K562 (cell line): ENCODE measurements at regions not wholly inside any gene's neighbourhood (a gene's known extent, or its start where the extent isn't known, plus 50 kb on each side); places are given as distances from the start of the nearest gene placed in this dataset.

ENCODE experiments used
- ATAC-seq: fragments of 200-7000 bp; cut with Tn5 transposase; 3 replicates; pipeline ENCODE4 v1.9.1; 2020; ENCODE audit warnings: moderate library complexity
- BruUV-seq: library from RNA; stranded (reverse); fragments of 400-500 nt; replicated peaks from 2 replicates; lab custom pipeline; 2021; lab: Mats Ljungman, UMichigan
- CTCF ChIA-PET: fragments of 300-600 bp; formaldehyde crosslinking; extraction: SDS; loops from one replicate; lab custom pipeline; 2021; ENCODE audit warnings: low intra/inter-chr PET ratio; lab: Yijun Ruan, JAX
- POLR2A ChIA-PET: fragments of 300-600, 350-650 bp; sonication (Branson Sonifier 250); formaldehyde crosslinking; extraction: SDS; loops from one replicate; lab custom pipeline; 2021; ENCODE audit warnings: antibody characterized with exemption, inconsistent platforms; lab: Yijun Ruan, JAX
- DNase-seq, 4 experiments: peaks; one replicate each; pipeline versions ENCODE4 v3.0.0 to v3.0.0-alpha.2; 2011 to 2018; ENCODE audit warnings: low spot score in 3 of 4, mixed read lengths in 3 of 4; ENCODE audit errors: extremely low read depth in 1 of 4
- FAIRE-seq: peaks from 2 replicates; lab custom pipeline; 2011; peaks lifted over from hg19 to GRCh38; lab: Jason Lieb, UNC
- H2AFZ ChIP-seq: 2 replicates; pipeline ENCODE4 v1.6.0; 2011; ENCODE audit warnings: low read depth, low read length, control low read depth, inconsistent platforms
- H3K27ac ChIP-seq: fragments of 200-600 bp; 3 replicates; pipeline ENCODE4 v1.8.0; 2011; ENCODE audit warnings: low read depth, mild to moderate bottlenecking, control low read depth, inconsistent platforms, low read length, moderate library complexity, mixed read lengths; ENCODE audit errors: extremely low read depth
- H3K27me3 ChIP-seq, 2 experiments: fragments of 300-600 bp in 1 of 2; 2 replicates in 1 of 2; 3 replicates in 1 of 2; pipeline versions ENCODE4 v1.6.0 to v1.8.0; 2011; ENCODE audit warnings: inconsistent platforms in 2 of 2, low read length in 2 of 2, mild to moderate bottlenecking in 1 of 2, mixed read lengths in 1 of 2, moderate library complexity in 1 of 2; ENCODE audit not compliant: control insufficient read depth in 2 of 2, insufficient read depth in 2 of 2
- H3K36me3 ChIP-seq: fragments of 300-600 bp; 3 replicates; pipeline ENCODE4 v1.8.0; 2011; ENCODE audit warnings: mild to moderate bottlenecking, low read length, inconsistent platforms; ENCODE audit not compliant: control insufficient read depth, insufficient read depth
- H3K4me1 ChIP-seq, 2 experiments: fragments of 200-600 bp in 1 of 2; replicated peaks in 1 of 2; 2 replicates in 1 of 2; 3 replicates in 1 of 2; pipeline versions ENCODE4 v1.5.1 to v1.8.0; 2011; ENCODE audit warnings: inconsistent platforms in 2 of 2, low read length in 2 of 2, mild to moderate bottlenecking in 1 of 2, mixed read lengths in 1 of 2, moderate library complexity in 1 of 2; ENCODE audit not compliant: control insufficient read depth in 2 of 2, insufficient read depth in 2 of 2
- H3K4me2 ChIP-seq: 2 replicates; pipeline ENCODE4 v1.6.1; 2011; ENCODE audit warnings: low read length, control low read depth, inconsistent platforms, mixed read lengths; ENCODE audit not compliant: insufficient read depth
- H3K4me3 ChIP-seq: fragments of 200-600 bp; sonication (generic), shearing (Covaris generic); 2 replicates; pipeline ENCODE4 v1.5.1; 2016; ENCODE audit warnings: control low read depth, inconsistent platforms
- H3K79me2 ChIP-seq: fragments of 200-600 bp; 3 replicates; pipeline ENCODE4 v1.8.0; 2011; ENCODE audit warnings: low read length, inconsistent platforms; ENCODE audit not compliant: control insufficient read depth, insufficient read depth
- H3K9ac ChIP-seq, 2 experiments: 2 replicates each; pipeline versions ENCODE4 v1.6.0 to v1.6.1; 2011; ENCODE audit warnings: low read depth in 2 of 2, low read length in 2 of 2, control low read depth in 1 of 2, inconsistent platforms in 1 of 2, mild to moderate bottlenecking in 1 of 2, mixed read lengths in 1 of 2; ENCODE audit not compliant: insufficient read depth in 1 of 2
- H3K9me1 ChIP-seq: one replicate; pipeline ENCODE4 v1.6.0; 2011; ENCODE audit warnings: inconsistent platforms, mild to moderate bottlenecking, low read length, moderate library complexity; ENCODE audit not compliant: control insufficient read depth, insufficient read depth
- H3K9me3 ChIP-seq: replicated peaks from 2 replicates; pipeline ENCODE4 v1.5.1; 2011; ENCODE audit warnings: low read depth, low read length, inconsistent platforms; ENCODE audit not compliant: control insufficient read depth, insufficient read depth
- H4K20me1 ChIP-seq: replicated peaks from 2 replicates; pipeline ENCODE4 v1.6.1; 2011; ENCODE audit warnings: low read length, inconsistent platforms, mixed read lengths; ENCODE audit not compliant: control insufficient read depth, insufficient read depth
- C11orf30 ChIP-seq: fragments of 450-650 bp; IDR thresholded peaks from 2 replicates; pipeline ENCODE4 v1.6.1; 2016; ENCODE audit warnings: low read depth, mild to moderate bottlenecking
- LCOR ChIP-seq: sonication (generic); formaldehyde crosslinking; IDR thresholded peaks from 2 replicates; pipeline ENCODE4 v1.8.0; 2022; ENCODE audit warnings: mild to moderate bottlenecking, missing genetic modification reagents
- MAFG ChIP-seq: fragments of 450-650 bp; conservative IDR thresholded peaks from 2 replicates; pipeline ENCODE4 v1.6.1; 2016; ENCODE audit warnings: missing genetic modification characterization, missing compliant biosample characterization
- MAFK ChIP-seq: IDR thresholded peaks from 2 replicates; pipeline ENCODE4 v1.6.1; 2011; ENCODE audit warnings: low read length, improper control_type of control experiment
- MYNN ChIP-seq, 2 experiments: sonication (generic); formaldehyde crosslinking in 1 of 2; IDR thresholded peaks; 2 replicates each; pipeline versions ENCODE4 v1.5.0 to v1.6.1; 2016 to 2020; ENCODE audit warnings: antibody characterized with exemption in 1 of 2, missing genetic modification reagents in 1 of 2
- POLR2AphosphoS2 ChIP-seq: IDR thresholded peaks from 2 replicates; pipeline ENCODE4 v1.6.1; 2012; ENCODE audit warnings: low read length, improper control_type of control experiment
- RAD21 ChIP-seq, 2 experiments: fragments of 250-450 bp in 1 of 2; fragments of 450-650 bp in 1 of 2; sonication (Bioruptor Pico) in 1 of 2; formaldehyde crosslinking in 1 of 2; IDR thresholded peaks in 1 of 2; conservative IDR thresholded peaks in 1 of 2; 2 replicates each; pipeline versions ENCODE4 v1.4.0 to v1.8.0; 2020 to 2022; ENCODE audit warnings: mild to moderate bottlenecking in 2 of 2, moderate library complexity in 1 of 2
- SMARCA4 ChIP-seq: fragments of 450-650 bp; IDR thresholded peaks from 2 replicates; pipeline ENCODE4 v1.6.1; 2016
- SUPT5H ChIP-seq: fragments of 450-650 bp; IDR thresholded peaks from 2 replicates; pipeline ENCODE4 v1.6.1; 2016
- U2AF1 ChIP-seq: fragments of 200-400 bp; formaldehyde crosslinking; optimal IDR thresholded peaks from 2 replicates; pipeline ENCODE3; 2017; ENCODE audit warnings: mild to moderate bottlenecking, low read depth, low read length, moderate library complexity
- ZNF253 ChIP-seq: fragments of 250-450 bp; sonication (Bioruptor Pico); conservative IDR thresholded peaks from 2 replicates; pipeline ENCODE4 v1.6.1; 2021; ENCODE audit warnings: mild to moderate bottlenecking
- ZNF316 ChIP-seq: fragments of 450-650 bp; IDR thresholded peaks from 2 replicates; pipeline ENCODE4 v1.6.1; 2016
- WGBS: fragments of 100-300 bp; shearing (Covaris generic); methylation state at CpG from one replicate; pipeline ENCODE4 v1.1.6; 2016; ENCODE audit warnings: low coverage, mixed read lengths; ENCODE audit not compliant: insufficient coverage; ENCODE audit errors: missing lambda C conversion rate; 5-methylcytosine and 5-hydroxymethylcytosine counted together
- in situ Hi-C: fragments of 300-500 bp; cut with MboI; formaldehyde crosslinking; loops from 4 replicates; pipeline ENCODE4 v1.15.0; 2018; ENCODE audit warnings: inconsistent platforms, mixed read lengths
- intact Hi-C: fragments of 100-400 bp; cut with micrococcal nuclease; formaldehyde crosslinking; loops from 2 replicates; pipeline ENCODE4 v1.14.2; 2022
- TF ChIP-seq, protein P1 (sequence below), 3 experiments: fragments of 200-800 bp in 1 of 3; fragments of 250-450 bp in 1 of 3; fragments of 450-650 bp in 1 of 3; sonication (Bioruptor Pico) in 1 of 3; sonication (Bioruptor generic) in 1 of 3; formaldehyde crosslinking in 1 of 3; IDR thresholded peaks; 2 replicates each; pipeline versions ENCODE4 v1.6.1 to v1.8.0; 2016 to 2022; ENCODE audit warnings: mild to moderate bottlenecking in 2 of 3, missing genetic modification characterization in 2 of 3, missing compliant biosample characterization in 1 of 3, moderate library complexity in 1 of 3

DNA sequence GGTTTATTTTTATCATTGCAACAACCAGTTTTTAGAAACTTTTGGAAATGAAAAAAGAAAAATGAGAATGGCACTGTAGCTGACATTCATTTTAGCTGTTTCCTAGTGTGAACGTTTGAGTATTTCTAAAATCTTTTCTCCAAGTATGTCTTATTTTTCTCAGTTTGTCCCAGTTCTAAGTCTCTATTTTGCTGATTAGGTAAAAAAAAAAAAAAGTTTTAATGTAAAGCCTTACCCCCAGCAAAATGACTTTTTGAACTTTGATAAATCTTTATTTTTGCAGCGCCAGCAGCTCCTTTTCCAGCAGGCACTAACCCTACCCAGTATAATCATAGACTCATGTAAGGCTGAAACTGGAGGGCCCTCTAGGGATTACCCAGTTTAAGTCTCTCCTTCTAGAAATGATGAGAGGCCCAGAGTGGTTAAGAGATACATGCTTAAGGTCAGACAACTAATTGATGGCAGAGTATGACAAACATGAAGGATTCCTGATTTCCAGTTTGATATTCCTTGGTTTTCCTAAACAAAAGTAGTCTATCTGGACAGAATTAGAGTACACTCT, 84.3 kb upstream of the SLC4A4 start:
- DNase-seq: no peak
- TF ChIP-seq C11orf30 (peak; percentile 55; the same call in 1 of the 2 replicates), ZNF316 (peak; percentile 80), LCOR (CRISPR knock-in tag) (no peak), MAFG (tag) (peak; percentile 64), SUPT5H (no peak), RAD21 (CRISPR knock-in tag; conservative IDR thresholded peaks at IDR 0.05 in 1 of 2, IDR thresholded peaks at IDR 0.05 in 1 of 2) (peak; percentile 32 to 33; a peak in 3 of 4 replicates), MAFK (peak; percentile 37; the same call in 1 of the 2 replicates), U2AF1 (no peak), MYNN (IDR thresholded peaks at IDR 0.05) (no peak), MYNN (CRISPR knock-in tag; IDR thresholded peaks at IDR 0.05) (no peak), POLR2AphosphoS2 (no peak), ZNF253 (no peak), SMARCA4 (no peak)
- TF ChIP-seq, protein P1, sequence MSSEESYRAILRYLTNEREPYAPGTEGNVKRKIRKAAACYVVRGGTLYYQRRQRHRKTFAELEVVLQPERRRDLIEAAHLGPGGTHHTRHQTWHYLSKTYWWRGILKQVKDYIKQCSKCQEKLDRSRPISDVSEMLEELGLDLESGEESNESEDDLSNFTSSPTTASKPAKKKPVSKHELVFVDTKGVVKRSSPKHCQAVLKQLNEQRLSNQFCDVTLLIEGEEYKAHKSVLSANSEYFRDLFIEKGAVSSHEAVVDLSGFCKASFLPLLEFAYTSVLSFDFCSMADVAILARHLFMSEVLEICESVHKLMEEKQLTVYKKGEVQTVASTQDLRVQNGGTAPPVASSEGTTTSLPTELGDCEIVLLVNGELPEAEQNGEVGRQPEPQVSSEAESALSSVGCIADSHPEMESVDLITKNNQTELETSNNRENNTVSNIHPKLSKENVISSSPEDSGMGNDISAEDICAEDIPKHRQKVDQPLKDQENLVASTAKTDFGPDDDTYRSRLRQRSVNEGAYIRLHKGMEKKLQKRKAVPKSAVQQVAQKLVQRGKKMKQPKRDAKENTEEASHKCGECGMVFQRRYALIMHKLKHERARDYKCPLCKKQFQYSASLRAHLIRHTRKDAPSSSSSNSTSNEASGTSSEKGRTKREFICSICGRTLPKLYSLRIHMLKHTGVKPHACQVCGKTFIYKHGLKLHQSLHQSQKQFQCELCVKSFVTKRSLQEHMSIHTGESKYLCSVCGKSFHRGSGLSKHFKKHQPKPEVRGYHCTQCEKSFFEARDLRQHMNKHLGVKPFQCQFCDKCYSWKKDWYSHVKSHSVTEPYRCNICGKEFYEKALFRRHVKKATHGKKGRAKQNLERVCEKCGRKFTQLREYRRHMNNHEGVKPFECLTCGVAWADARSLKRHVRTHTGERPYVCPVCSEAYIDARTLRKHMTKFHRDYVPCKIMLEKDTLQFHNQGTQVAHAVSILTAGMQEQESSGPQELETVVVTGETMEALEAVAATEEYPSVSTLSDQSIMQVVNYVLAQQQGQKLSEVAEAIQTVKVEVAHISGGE (CRISPR knock-in tag; IDR thresholded peaks at IDR 0.05): no peak

More for the DNA sequence above, 84.3 kb upstream of the SLC4A4 start:
- ATAC-seq: no peak
- WGBS: 9% methylated on average over 2 of the region's 2 CpGs
- H4K20me1 ChIP-seq: no peaks in the 10 kb centered on the region
- H3K79me2 ChIP-seq: no peaks in the 10 kb centered on the region
- no peak overlapping the region for H3K4me3 ChIP-seq
- H3K4me2 ChIP-seq: no peak overlapping the region
- H3K27ac ChIP-seq: no peak overlapping the region
- intact Hi-C loops (loop anchor here (1.0 kb wide), 1 partner anchor 70 kb away; no protein-coding TSS in a partner anchor), in situ Hi-C loops (loop anchor here (25.0 kb wide), 1 partner anchor 458 kb away; no protein-coding TSS in a partner anchor)
- peaks cover 0 to 4% of the 10 kb centered on the region in 2 experiments; a peak in 1 of 5 replicates for H3K27me3 ChIP-seq
- no peak for FAIRE-seq
- H3K36me3 ChIP-seq: no peaks in the 10 kb centered on the region
- H3K9me1 ChIP-seq: no peaks in the 10 kb centered on the region
- BruUV-seq: no TSS peak
- H3K9me3 ChIP-seq: no peaks in the 10 kb centered on the region
- no peak overlapping the region for H3K9ac ChIP-seq
- CTCF ChIA-PET: no interaction called here
- POLR2A ChIA-PET: no interaction called here
- H3K4me1 ChIP-seq: no peaks in the 10 kb centered on the region
- no peak overlapping the region for H2AFZ ChIP-seq
